HG03025 (cell line): ENCODE measurements at regions not wholly inside any gene's neighbourhood (a gene's known extent, or its start where the extent isn't known, plus 50 kb on each side); places are given as distances from the start of the nearest gene placed in this dataset.

Source experiments
- ATAC-seq: cut with Tn5 transposase; IDR thresholded peaks from one replicate; pipeline ENCODE4 v1.9.1; 2021; ENCODE audit warnings: mild to moderate bottlenecking, moderate library complexity; ENCODE audit not compliant: unreplicated experiment, low FRiP score

- no peak for ATAC-seq
Observed at GRCh38 chr6:14950103-14950969, 295.5 kb upstream of the JARID2 start.

GRCh38 chr6:14950970-14951276 lies 294.9 kb upstream of the JARID2 start:
- no peak for ATAC-seq

DNA sequence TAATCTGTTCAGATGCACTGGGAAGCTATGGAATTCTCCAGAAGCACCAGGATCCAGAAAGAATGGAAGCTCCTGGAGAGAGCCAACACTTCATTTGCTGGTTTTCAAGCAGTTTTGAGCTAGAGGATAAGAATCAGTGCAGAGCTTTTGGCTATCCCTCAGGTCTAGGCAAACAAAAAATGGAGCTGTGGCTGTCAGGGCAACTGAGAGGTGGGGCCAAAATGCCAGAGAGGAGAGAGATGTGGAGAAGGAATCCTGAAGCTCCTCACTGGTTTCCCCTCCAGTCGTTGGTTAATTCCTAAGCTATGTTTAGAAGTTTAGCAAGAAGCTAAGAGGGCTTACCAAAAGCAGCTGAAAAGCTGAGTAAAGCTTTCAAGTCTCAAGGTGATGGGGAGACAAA lies 294.2 kb upstream of the JARID2 start:
- no peak for ATAC-seq

DNA sequence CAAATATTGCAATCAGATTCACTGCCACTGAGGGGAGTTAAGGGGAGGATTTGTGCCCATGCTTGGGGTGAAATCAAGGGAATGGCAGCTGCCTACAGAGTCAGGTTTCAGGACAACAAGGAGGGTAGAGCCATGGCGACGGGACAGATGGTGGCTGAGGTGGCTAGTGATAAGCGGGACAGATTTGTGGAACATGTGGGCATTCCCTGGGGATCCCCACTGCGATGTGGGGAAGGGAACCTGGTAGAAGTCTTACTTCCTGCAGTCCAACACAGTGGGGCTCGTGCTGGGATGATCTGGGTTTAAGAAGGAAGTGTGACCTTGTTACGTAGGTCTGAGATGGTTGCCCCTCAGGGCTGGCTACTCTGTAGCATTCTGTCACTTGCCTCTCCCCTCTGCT lies 292.0 kb upstream of the JARID2 start:
- ATAC-seq: no peak

DNA sequence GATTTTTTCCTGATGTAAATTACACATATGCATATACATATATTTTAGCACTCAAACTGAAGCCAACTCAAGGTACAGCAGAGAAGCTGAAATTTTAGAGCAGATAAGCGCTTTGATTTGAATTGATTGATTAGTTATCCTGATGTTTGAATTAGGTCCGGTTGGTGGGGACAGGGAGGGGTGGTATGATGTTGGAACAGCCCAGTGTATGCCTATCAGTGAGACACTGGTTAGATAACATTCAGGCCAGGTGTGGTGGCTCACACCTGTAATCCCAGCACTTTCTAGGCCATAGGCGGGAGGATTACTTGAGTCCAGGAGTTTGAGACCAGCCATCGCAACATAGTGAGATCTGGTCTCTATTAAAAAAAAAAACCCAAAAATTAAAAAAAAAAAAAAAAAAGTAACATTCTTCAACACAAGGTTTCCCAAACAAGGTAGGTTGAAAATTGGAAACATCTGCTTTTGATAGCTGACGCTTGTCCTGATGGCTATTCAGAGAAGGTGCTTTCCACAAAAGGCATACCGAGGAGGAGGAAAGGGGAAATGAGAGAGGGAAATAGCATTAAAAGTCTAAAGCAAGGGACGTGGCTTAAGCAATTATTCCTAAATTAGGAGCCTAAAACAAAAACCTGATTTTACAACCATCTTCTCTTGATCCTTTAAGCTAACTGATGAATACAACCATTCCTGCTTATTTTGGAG lies 288.4 kb upstream of the JARID2 start:
- ATAC-seq: no peak

GRCh38 chr6:14959324-14959885 lies 286.5 kb upstream of the JARID2 start:
- ATAC-seq: no peak

DNA sequence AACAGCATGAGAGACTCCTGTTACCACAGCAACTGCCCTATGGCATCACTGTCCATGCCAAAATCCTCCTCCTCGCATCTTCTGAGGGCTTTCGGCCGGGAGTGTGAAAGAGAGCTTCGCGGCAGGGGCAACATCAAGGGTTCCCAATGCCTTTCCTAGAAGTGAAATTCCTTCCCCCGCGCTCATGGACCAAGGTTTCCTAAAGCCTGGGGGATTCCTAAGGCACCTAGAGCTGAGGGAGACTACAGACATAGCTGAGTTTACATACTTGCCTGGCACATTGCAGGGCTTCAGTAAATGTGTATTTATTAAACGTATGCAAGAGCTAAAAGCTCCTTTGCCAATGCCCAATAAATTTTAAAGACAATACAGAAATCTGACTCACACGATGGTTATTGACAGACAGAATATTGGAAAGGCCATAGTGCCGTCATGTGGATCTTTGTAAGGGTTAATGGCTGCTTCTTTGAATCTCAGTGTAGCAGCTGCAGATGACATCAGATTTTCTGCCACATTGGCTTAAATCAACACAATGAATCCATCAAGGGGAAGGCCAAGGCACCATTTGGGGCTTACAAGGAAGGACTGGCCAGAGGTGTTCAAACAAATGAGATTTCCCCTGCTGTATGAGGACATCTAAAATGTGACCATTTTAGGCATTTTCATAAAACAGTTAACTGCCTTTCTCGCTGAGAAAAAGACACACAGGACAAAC lies 281.2 kb upstream of the JARID2 start:
- no peak for ATAC-seq

DNA sequence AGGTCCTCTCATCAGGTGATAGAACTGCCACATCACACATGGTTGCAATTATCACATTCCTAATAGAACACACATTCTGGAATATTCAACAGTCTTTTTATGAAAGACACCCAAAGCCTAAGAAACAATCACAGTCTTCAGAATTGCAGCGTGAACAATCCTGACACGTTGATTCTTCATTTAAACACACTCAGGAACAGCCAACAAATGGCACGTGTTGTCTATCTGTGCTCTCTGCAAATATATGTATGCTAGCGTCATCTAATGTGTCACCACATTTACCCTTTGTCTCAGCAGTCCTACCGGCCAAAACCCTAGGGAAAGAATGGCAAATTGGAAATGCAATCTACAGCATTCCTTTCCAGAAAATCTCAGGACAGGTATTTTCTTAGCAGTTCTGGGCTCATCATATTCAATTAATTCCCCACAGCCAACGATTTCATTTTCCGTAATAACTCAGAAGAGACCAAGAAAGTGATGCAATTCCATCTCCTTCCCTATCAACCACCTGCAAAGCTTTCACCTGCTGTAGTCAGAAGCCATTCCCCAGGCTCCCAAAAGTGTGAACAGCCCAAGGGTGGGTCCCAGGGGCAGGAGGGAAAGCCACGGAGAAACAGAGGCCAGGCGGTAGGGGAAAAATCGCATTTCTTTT lies 280.3 kb upstream of the JARID2 start:
- ATAC-seq: no peak

- ATAC-seq: no peak
Observed at GRCh38 chr6:14966096-14966905, 279.6 kb upstream of the JARID2 start.

- no peak for ATAC-seq
Observed at GRCh38 chr6:14966906-14967711, 278.8 kb upstream of the JARID2 start.

DNA sequence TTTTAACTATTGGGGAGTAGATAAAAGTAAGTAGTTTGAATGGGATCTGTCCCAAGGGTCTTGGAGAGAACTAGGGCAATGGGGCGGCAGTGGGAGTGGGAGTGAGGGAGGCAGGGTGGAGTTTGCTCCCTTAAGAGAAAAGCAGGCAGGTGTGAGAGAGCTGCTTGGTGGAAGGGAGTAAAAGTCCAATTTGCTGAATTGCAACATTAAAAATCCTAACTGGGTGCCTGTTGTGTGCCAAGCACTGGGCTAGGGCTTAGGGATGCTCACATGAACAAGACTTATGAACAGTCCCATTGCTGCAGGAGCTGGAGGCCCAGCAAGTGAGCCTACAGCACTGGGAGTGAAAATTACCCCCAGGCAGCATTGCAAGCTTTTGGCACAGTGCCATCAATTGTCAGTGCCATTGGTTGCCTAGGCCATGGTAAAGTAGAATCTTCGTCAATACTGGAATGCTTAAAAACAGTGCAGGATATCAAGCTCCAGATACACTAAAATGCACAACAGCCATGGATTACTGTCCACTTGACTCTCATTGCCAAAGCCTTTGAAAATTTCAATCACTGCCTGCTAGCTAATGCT lies 277.7 kb upstream of the JARID2 start:
- ATAC-seq: no peak

- no peak for ATAC-seq
Observed at GRCh38 chr6:14969126-14969525, 276.7 kb upstream of the JARID2 start.

DNA sequence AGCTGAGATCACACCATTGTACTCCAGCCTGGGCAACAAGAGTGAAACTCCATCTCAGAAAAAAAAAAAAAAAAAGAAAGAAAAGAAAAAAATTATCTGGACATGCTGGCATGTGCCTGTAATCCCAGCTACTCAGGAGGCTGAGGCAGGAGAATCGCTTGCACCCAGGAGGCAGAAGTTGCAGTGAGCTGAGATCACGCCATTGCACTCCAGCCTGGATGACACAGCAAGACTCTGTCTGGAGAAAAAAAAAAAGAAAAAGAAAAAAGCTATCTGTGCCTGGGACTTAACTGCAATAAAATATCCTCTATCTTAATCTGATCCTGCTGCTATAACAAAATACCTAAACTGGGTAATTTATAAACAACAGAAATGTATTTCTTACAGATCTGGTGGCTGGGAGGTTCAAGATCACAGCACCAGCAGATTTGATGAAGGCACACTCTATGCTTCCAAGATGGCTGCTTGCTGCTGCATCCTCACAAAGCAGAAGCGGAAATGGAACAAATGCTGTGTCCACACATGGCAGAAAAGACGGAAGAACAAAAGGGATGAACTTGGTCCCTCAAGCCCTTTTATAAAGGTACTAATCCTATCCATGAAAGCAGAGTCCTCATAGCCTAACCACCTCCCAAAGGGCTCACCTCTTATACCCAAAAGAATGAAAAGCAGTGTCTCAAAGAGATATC lies 273.3 kb upstream of the JARID2 start:
- no peak for ATAC-seq

- ATAC-seq: no peak
Observed at GRCh38 chr6:14974372-14974771, 271.5 kb upstream of the JARID2 start.

GRCh38 chr6:14974792-14975470 lies 270.9 kb upstream of the JARID2 start:
- ATAC-seq: no peak

DNA sequence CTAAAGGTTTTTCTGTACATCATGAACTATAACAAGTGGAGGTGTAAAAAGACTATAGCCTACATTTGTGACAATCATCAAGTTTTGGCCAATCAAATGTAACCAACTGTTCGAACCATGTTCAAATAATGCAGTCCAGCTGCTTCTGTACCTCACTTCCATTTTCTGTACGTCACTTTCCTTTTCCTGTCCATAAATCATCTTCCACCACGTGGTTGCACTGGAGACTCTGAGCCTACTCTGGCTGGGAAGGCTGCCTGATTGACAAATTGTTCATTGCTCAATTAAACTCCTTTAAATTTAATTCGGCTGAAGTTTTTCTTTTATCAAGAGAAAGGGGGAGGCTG lies 270.4 kb upstream of the JARID2 start:
- no peak for ATAC-seq

DNA sequence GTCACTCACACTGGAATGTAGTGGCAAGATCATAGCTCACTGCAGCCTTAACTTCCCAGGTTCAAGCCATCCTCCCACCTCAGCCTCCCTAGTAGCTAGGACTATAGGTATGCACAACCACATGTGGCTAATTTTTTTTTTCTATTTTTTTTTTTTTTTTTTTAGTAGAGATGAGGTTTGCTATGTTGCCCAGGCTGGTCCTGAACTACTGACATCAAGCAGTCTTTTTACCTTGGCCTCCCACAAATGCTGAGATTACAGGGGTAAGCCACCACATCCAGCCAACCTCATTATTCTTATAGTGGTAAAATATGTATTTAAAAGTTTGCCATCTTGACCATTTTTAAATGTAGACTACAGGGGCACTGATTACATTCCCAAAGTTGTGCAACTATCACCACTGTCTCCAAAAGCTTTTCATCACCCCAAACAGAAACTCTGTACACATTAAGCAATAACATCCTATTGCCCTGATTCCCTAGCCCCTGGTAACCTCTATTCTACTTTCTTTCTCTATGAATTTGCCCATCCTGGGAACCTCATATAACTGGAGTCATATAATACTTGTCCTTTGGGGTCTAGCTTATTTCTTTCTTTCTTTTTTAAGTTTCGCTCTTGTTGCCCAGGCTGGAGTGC lies 268.0 kb upstream of the JARID2 start:
- ATAC-seq: no peak
